NCI-H82 treated with DMSO at 0.1 percent for 48 hours (cell line): ENCODE measurements at regions not wholly inside any gene's neighbourhood (a gene's known extent, or its start where the extent isn't known, plus 50 kb on each side); places are given as distances from the start of the nearest gene placed in this dataset.

Experiments
- DNase-seq: peaks from one replicate; lab custom pipeline; 2025; ENCODE audit not compliant: unreplicated experiment; lab: John Stamatoyannopoulos, UW

- no peak for DNase-seq
These were observed 65.2 kb upstream of the CHL1 start for GRCh38 chr3:131151-131888.

- no peak for DNase-seq
These were observed 64.2 kb upstream of the CHL1 start for GRCh38 chr3:132378-132777.

GRCh38 chr3:132904-133303 is 63.7 kb upstream of the CHL1 start:
- no peak for DNase-seq

GRCh38 chr3:140748-141330 is 55.7 kb upstream of the CHL1 start:
- DNase-seq, result no peak
